ENCODE measurements at regions not wholly inside any gene's neighbourhood (a gene's known extent, or its start where the extent isn't known, plus 50 kb on each side); places are given as distances from the start of the nearest gene placed in this dataset.

GRCh38 chr22:47534804-47535410, 772.5 kb downstream of the TBC1D22A start:
- TF ChIP-seq CTCF (IDR thresholded peaks at IDR 0.05; ENCODE audit: insufficient read depth, low read length, severe bottlenecking): no peak
- Histone ChIP-seq H3K36me3 (ENCODE audit: control insufficient read depth, insufficient read depth, low read length) (no peaks in the 10 kb centered on the region), H3K4me3 (ENCODE audit: low read depth, low read length) (no peak overlapping the region), H3K27me3 (ENCODE audit: control insufficient read depth, insufficient read depth, low read length) (no peaks in the 10 kb centered on the region)
- DNase-seq (ENCODE audit: low read depth): no peak
- FAIRE-seq: no peak

GRCh38 chr22:47533961-47534803, 771.7 kb downstream of the TBC1D22A start:
- FAIRE-seq (no peak), DNase-seq (ENCODE audit: low read depth) (no peak)
- no peak for TF ChIP-seq CTCF (IDR thresholded peaks at IDR 0.05; ENCODE audit: insufficient read depth, low read length, severe bottlenecking)
- Histone ChIP-seq H3K4me3 (ENCODE audit: low read depth, low read length) (no peak overlapping the region), H3K27me3 (ENCODE audit: control insufficient read depth, insufficient read depth, low read length) (no peaks in the 10 kb centered on the region), H3K36me3 (ENCODE audit: control insufficient read depth, insufficient read depth, low read length) (no peaks in the 10 kb centered on the region)

GRCh38 chr22:47517062-47517461, 754.6 kb downstream of the TBC1D22A start:
- no peak overlapping the region for H3K4me3 ChIP-seq (ENCODE audit: low read depth, low read length)
- FAIRE-seq (no peak), DNase-seq (ENCODE audit: low read depth) (no peak)
- H3K36me3 ChIP-seq (ENCODE audit: control insufficient read depth, insufficient read depth, low read length): no peaks in the 10 kb centered on the region
- TF ChIP-seq CTCF (IDR thresholded peaks at IDR 0.05; ENCODE audit: insufficient read depth, low read length, severe bottlenecking): no peak
- no peaks in the 10 kb centered on the region for H3K27me3 ChIP-seq (ENCODE audit: control insufficient read depth, insufficient read depth, low read length)

- Histone ChIP-seq H3K36me3 (ENCODE audit: control insufficient read depth, insufficient read depth, low read length) (no peaks in the 10 kb centered on the region), H3K4me3 (ENCODE audit: low read depth, low read length) (no peak overlapping the region), H3K27me3 (ENCODE audit: control insufficient read depth, insufficient read depth, low read length) (no peaks in the 10 kb centered on the region)
- DNase-seq (ENCODE audit: low read depth): no peak
- no peak for FAIRE-seq
- TF ChIP-seq CTCF (IDR thresholded peaks at IDR 0.05; ENCODE audit: insufficient read depth, low read length, severe bottlenecking): no peak
These were observed 753.1 kb downstream of the TBC1D22A start for GRCh38 chr22:47515384-47516125.

- H3K36me3 ChIP-seq (ENCODE audit: control insufficient read depth, insufficient read depth, low read length): no peaks in the 10 kb centered on the region
- TF ChIP-seq CTCF (IDR thresholded peaks at IDR 0.05; ENCODE audit: insufficient read depth, low read length, severe bottlenecking): no peak
- DNase-seq (ENCODE audit: low read depth) (no peak), FAIRE-seq (peak; percentile 93)
- H3K27me3 ChIP-seq (ENCODE audit: control insufficient read depth, insufficient read depth, low read length): no peaks in the 10 kb centered on the region
- no peak overlapping the region for H3K4me3 ChIP-seq (ENCODE audit: low read depth, low read length)
These were observed 750.2 kb downstream of the TBC1D22A start for GRCh38 chr22:47512617-47513016.

Data from bronchial epithelial cell (primary cell).